PFSK-1 (cell line): ENCODE measurements at regions not wholly inside any gene's neighbourhood (a gene's known extent, or its start where the extent isn't known, plus 50 kb on each side); places are given as distances from the start of the nearest gene placed in this dataset.

ENCODE experiments used
- FOXP2 ChIP-seq: optimal IDR thresholded peaks from 2 replicates; pipeline ENCODE3; 2011; ENCODE audit warnings: borderline replicate concordance, control low read depth, inconsistent platforms; ENCODE audit not compliant: insufficient read depth; ENCODE audit errors: extremely low read length, extremely low read depth
- POLR2AphosphoS5 ChIP-seq: IDR thresholded peaks from 2 replicates; pipeline ENCODE4 v1.6.1; 2012; ENCODE audit warnings: low read depth, mild to moderate bottlenecking, control low read depth, low read length, moderate library complexity
- SIN3A ChIP-seq: IDR thresholded peaks from 2 replicates; pipeline ENCODE4 v1.6.1; 2012; ENCODE audit warnings: mild to moderate bottlenecking, low read length, moderate library complexity, borderline replicate concordance; ENCODE audit not compliant: insufficient read depth
- TAF1 ChIP-seq: IDR thresholded peaks from 2 replicates; pipeline ENCODE4 v1.6.1; 2012; ENCODE audit warnings: low read length, control low read depth, borderline replicate concordance; ENCODE audit not compliant: insufficient read depth
- TF ChIP-seq, protein P1 (sequence below), 2 experiments: IDR thresholded peaks; 2 replicates each; pipeline versions ENCODE4 v1.6.1 to v1.8.0; 2011 to 2012; ENCODE audit warnings: low read depth in 2 of 2, low read length in 2 of 2, control low read depth in 1 of 2, inconsistent platforms in 1 of 2, mild to moderate bottlenecking in 1 of 2, moderate library complexity in 1 of 2; ENCODE audit not compliant: insufficient read depth in 1 of 2

DNA sequence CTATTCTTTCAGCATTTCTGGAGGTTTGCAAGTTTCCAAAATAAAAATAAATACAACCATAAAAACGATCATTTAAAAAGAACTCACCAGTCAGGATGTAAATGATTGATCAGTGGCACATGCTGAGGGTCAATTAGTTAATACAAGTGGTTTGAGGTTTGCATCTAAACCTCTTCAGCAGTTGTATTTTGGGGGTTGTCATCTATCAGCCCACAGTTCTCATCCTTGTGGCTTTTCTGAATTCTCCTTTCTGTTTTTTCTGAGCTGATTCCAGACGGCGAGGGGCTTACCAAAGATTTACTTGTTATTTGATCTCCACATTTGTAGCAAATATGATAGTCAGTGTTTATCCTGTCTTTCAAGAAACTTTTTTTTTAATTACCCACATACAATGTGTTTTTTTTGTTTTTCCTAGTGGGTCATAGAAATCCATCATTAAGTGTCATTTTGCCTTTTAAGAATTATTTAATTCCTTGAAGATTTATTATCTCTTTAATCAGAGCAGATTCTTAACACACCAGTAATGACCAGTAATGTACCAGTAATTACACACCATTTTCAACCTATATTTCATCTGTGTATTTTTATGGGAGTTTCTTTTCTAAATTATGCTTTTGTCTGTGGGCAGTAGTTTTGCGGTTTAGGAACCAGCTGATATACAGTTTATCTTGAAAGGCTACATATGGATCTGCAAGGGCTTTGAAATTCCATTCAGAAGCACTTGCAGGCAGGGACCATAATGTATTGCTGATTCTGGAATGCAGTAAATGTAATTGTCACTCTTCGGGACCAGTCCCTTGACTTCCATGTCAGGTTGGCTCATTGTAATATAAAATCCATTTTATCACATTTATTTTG lies 56.3 kb upstream of the DAAM1 start:
- TF ChIP-seq SIN3A, result no peak
- no peak for TF ChIP-seq TAF1
- TF ChIP-seq FOXP2, result no peak
- TF ChIP-seq, protein P1, sequence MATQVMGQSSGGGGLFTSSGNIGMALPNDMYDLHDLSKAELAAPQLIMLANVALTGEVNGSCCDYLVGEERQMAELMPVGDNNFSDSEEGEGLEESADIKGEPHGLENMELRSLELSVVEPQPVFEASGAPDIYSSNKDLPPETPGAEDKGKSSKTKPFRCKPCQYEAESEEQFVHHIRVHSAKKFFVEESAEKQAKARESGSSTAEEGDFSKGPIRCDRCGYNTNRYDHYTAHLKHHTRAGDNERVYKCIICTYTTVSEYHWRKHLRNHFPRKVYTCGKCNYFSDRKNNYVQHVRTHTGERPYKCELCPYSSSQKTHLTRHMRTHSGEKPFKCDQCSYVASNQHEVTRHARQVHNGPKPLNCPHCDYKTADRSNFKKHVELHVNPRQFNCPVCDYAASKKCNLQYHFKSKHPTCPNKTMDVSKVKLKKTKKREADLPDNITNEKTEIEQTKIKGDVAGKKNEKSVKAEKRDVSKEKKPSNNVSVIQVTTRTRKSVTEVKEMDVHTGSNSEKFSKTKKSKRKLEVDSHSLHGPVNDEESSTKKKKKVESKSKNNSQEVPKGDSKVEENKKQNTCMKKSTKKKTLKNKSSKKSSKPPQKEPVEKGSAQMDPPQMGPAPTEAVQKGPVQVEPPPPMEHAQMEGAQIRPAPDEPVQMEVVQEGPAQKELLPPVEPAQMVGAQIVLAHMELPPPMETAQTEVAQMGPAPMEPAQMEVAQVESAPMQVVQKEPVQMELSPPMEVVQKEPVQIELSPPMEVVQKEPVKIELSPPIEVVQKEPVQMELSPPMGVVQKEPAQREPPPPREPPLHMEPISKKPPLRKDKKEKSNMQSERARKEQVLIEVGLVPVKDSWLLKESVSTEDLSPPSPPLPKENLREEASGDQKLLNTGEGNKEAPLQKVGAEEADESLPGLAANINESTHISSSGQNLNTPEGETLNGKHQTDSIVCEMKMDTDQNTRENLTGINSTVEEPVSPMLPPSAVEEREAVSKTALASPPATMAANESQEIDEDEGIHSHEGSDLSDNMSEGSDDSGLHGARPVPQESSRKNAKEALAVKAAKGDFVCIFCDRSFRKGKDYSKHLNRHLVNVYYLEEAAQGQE (IDR thresholded peaks at IDR 0.05; ENCODE audit: insufficient read depth in 1 of 2, low read depth in 2 of 2, low read length in 2 of 2), result no peak
- TF ChIP-seq POLR2AphosphoS5, result no peak

DNA sequence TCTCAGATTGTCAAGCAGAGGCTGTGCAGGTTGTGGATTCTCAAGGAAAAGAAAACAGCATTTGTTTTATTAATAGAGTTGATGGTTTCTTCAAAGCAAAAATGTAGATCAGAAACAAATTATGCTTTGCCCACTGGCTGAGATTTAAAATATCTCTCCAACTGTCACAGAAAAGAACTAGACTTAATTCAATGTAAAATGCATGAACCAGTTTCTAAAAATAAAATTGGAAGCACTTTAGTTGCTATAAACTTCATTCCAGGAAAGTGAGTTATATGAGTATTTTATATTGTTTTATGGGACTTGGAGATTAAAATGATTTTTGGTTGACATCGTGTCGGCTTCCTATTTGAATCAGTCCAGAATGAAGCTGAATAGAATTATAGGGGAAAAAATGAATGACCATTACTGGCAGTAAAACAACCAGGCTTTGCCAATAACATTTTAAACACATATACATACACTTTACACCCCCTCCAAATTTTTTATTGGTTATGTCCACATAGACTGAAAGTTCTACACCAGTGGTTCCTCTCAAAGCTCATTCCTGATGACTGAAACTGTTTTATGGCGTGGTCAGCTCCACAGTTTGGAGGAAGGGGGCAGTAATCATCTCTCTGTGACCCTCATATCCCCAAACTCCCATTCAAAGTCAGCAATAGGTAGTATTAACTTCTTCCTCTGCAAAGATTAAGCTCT lies 55.5 kb upstream of the DAAM1 start:
- TF ChIP-seq SIN3A (no peak), POLR2AphosphoS5 (no peak), FOXP2 (no peak), TAF1 (no peak)
- TF ChIP-seq, protein P1 (IDR thresholded peaks at IDR 0.05; ENCODE audit: insufficient read depth in 1 of 2, low read depth in 2 of 2, low read length in 2 of 2), result no peak

DNA sequence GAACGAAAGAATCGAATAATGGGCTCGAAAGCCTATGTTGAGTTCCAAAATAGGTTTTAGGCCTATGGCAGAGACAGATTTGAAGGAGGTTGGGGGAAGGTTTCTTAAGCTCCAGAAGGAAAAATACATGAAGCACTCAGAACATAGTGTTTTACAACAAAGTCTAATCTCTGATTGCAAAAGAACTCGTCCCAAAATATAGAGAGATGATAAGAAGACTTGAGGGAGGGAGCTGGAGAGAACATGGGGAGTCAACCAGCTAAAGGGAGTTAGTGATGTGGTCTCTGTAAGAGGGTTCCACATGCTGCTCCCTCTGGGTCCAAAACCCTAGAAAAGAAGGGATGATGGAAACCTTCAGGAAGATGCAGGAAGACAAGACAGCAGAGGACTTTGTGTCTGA lies 54.8 kb upstream of the DAAM1 start:
- TF ChIP-seq POLR2AphosphoS5, result no peak
- no peak for TF ChIP-seq TAF1

DNA sequence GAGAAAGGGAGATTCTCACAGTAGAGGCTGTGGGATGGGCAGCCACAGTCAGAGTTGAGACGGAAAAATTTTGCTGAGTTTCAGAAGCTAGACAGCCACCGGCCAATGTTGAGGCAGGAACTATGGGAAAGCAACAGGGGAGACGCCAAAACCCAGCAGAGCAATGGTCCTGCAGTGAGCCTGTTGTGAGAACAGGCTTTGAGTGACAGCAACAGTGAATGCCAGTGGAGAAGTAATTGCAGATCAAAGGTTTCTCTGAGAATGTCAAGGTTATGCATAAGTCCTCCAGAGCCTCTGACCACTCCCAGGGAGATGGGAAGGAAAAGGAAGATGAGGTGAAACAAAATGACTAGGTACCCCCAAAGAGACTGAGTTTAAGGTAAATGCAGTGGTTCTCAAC lies 54.2 kb upstream of the DAAM1 start:
- TF ChIP-seq, protein P1 (IDR thresholded peaks at IDR 0.05; ENCODE audit: insufficient read depth in 1 of 2, low read depth in 2 of 2, low read length in 2 of 2), result no peak
- TF ChIP-seq TAF1, result no peak

DNA sequence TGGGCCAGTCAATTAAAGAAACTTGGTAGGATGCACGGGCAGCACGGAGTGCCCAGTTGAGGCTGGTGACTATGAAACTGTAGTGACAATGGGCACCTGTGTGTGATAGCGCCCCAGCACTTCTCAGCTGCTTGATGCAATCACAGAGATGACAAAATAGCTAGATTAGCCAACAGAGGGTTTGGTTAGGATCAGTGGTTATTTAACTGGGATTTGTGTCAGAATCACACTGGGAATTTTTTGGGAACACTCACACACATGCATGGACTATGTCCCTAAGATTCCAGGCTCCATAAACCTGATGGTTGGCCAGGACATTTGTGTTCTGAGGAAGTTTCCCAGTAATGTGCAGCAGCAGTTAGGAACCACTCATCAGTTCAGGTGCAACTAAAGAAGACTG lies 51.2 kb upstream of the DAAM1 start:
- no peak for TF ChIP-seq TAF1
- TF ChIP-seq SIN3A, result no peak
- TF ChIP-seq, protein P1 (IDR thresholded peaks at IDR 0.05; ENCODE audit: insufficient read depth in 1 of 2, low read depth in 2 of 2, low read length in 2 of 2), result no peak
- TF ChIP-seq FOXP2, result no peak
- no peak for TF ChIP-seq POLR2AphosphoS5
